IPS-NIHi7 (cell line): ENCODE measurements at regions not wholly inside any gene's neighbourhood (a gene's known extent, or its start where the extent isn't known, plus 50 kb on each side); places are given as distances from the start of the nearest gene placed in this dataset.

Experiments
- DNase-seq: peaks from one replicate; pipeline ENCODE4 v3.0.0; 2012; ENCODE audit warnings: mixed read lengths; ENCODE audit errors: extremely low spot score

GRCh38 chr5:166493612-166494011, 1797.8 kb upstream of the WWC1 start:
- peak; percentile 13 for DNase-seq

GRCh38 chr5:166497496-166498104, 1793.8 kb upstream of the WWC1 start:
- no peak for DNase-seq

GRCh38 chr5:166499447-166500240, 1791.8 kb upstream of the WWC1 start:
- no peak for DNase-seq

- DNase-seq = no peak
These were observed 1787.9 kb upstream of the WWC1 start for GRCh38 chr5:166503506-166503905.

DNA sequence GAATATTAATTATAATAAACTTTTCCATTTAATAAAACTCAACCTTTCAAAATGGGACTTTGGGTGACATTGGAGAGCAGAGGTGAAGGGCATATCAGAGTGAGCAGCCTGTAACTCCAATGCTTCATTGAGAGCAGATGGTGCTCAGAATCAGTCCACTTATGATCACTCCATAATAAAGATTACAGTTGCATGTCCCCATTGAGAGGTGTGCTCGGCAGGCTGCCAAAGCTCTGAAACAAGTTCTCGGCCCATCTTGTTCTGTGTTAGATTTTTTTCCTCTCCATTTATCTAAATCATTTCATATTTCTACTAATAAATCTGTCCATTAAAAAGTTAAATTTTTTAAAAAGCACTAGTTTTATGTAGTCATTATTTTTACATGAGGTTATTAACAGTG, 1786.4 kb upstream of the WWC1 start:
- no peak for DNase-seq

DNA sequence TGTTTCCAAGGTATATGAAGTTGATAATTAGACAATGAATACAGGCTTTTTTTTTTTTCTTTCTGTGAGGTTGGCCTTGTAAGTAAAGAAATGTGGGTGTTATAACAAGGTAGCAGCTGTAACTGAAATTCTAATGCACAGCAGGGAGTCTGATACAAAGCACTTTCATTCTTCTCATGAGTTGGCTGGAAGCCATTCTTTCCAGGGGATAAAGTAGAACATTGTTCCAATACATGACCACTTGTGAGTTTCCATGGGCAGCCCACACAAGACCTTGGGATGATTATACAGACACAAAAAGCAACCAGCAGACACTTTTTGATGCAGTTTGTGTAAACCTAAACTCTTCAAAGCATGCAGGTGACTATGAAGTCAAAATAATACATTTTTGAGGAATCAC, 1785.9 kb upstream of the WWC1 start:
- DNase-seq = no peak

DNA sequence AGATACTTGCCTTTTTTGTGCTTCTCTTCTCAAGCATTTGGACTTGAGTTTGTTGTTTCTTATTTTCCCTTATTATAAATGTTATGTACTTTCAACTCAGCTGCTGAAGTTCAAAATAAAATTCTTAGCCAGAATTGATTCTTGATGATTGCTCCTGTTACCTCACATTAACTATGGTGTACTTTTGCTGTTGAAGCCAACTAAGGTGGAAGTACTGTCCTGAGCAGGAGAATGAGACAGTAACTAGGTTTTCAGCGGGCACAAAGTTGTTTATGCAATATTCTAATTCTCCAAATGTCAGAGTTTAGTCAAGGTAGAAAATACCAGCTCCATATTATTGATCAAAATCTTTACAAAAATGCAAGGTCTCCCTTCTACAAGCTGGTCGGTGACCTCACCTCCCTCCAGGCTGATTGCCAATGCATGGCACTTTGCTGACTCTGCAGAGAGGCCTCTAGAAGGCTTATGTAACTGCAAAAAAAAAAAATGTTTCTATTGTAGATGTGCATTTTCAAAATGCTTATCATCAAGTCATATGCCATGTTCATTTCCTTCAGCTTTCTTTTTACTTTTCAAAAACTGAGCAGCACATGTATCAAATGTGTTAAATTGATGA, 1783.5 kb upstream of the WWC1 start:
- DNase-seq = no peak

GRCh38 chr5:166509085-166509484, 1782.4 kb upstream of the WWC1 start:
- DNase-seq = peak; percentile 62

DNA sequence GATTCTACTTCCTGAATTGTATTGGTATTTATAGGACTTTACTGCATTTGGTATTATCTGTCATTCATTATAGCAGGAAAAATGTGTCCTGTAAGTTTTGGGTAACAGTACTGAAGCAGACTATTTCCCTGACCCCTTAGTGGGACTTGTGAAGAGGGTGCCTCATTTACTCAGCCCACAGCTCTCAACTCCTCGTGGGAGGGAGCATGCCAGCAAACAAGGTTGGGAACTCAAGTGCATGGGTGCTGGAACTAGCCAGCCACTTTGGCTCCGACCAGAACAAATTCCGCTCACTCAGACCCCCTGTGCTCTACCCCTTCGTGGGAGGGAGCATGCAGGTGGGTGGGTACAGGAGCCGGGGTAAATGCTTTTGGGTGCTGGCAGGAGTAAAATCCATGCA, 1773.5 kb upstream of the WWC1 start:
- DNase-seq = no peak

DNA sequence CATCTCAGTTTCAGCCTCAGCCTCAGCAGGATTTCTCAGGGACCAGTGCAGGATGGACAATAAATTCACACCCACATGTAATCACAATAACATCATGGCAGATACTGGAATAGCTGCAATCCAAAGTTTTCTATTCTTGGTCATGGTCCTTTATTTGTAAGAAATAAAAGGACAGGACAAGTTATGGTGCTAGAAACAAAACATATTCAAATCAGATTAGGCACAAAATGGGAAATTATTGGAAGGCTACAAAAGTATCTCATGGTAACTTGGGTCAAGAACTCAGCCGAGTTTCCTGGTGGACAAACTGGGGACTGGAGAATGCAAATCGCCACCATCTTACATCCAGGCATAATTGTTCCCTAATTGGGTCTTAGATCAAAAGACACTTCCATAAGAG, 1768.2 kb upstream of the WWC1 start:
- no peak for DNase-seq

DNA sequence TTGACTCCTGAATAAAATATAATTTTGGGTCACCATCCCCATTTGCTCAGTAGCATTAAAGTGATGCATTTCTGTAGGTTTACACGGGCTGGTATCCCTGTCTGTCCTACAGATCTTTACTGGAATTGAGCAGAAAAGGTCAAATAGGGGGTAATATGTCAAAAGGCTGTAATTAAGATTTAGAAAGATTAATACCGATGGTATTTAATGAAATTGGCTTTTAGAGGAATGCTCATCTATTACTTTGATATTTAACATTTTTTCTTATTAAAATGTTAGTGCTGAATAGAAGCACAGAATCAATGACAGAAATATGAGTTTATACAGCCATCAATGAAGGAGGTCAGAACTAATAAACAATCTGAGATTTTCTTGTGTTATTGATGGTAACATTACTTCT, 1762.2 kb upstream of the WWC1 start:
- DNase-seq = no peak

DNA sequence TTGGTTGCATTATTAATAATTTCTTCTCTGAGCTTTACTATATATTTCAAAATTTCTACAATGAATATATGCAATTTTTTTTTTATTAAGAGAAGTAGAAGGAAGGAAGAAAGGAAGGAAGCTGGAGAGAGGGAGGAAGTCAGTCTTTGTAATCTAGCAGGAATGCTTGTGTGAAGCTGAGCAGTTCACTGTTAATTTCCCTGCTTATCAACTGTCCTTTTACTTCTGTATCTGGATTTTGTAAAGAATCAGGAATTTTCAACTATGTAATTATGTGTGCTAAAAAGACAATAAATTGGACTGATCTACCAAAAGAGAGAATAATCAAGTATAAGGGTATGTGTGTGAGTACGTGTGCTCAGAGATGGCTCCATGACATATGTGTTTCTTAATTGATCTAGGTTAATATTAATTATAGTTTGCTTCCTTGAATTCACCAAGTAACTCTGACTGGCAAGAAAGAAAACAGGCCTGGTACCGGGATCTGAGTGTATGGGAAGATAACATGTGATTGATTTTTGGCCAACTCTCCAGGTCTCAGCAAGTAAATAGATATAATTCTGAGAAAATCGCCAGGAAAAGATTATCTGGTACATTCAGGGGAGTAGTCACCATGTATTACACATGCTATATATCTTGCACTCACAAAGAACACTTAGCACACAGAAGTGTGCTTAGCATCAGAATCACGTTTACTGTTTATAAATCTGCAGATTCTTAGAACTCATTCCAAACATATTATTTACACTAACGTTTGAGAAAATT, 1758.8 kb upstream of the WWC1 start:
- DNase-seq = no peak

- no peak for DNase-seq
These were observed 1755.8 kb upstream of the WWC1 start for GRCh38 chr5:166535641-166536040.

DNA sequence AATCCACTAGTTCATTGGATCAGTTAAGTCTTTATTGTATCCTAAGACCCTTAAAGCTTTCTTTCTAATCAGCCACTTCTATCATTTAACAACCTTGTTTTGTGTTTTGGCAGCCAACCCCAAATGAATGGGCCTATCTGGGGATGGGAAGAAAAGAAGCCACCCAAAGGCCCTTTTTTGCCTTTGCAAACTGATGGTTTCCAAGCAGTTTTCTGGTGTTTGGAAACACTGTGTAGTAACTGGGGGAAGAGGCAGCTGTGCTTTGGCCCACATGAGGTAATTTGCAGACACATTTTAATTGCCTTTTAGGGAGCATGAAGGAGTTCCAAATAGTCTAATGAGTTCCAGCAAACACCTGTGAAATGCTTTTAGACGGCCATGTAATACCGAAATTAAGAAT, 1751.3 kb upstream of the WWC1 start:
- no peak for DNase-seq

DNA sequence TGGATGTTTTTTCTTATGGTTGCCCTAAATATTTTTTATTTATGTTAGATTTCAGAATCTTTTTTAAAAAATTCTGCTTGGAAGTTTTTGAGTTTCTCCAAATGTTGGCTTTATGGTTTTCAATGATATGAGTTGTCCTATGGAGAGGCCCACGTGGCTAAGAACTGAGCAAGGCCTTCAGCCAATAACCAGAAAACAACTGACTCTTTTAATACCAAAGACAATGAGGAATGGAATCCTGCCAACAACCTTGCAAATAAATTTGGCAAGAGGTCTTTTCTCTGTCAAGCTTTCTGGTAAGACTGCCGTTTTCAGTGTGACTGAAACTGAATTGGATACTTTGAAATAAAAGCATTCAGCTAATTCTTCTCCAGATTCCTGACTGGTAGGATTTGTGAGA, 1740.1 kb upstream of the WWC1 start:
- DNase-seq = no peak

DNA sequence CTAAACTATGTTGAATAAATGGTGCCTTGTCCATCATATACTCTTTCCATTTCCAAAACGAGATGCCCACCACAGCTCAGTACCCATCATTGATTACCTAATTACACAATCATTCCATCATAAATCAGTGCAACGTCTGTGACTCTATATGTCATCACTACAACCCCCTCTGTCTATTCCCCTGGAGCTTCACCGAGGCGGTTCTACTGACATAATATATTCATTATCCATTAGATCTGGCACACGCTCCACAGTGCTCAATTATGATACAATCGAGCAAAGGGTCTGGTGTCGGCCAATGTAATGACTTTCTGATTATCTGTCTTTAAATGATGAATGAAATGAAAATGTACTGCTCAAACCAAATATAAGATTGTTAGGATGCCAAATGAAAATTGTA, 1737.7 kb upstream of the WWC1 start:
- DNase-seq = no peak

GRCh38 chr5:166561759-166562158, 1729.7 kb upstream of the WWC1 start:
- DNase-seq = no peak

DNA sequence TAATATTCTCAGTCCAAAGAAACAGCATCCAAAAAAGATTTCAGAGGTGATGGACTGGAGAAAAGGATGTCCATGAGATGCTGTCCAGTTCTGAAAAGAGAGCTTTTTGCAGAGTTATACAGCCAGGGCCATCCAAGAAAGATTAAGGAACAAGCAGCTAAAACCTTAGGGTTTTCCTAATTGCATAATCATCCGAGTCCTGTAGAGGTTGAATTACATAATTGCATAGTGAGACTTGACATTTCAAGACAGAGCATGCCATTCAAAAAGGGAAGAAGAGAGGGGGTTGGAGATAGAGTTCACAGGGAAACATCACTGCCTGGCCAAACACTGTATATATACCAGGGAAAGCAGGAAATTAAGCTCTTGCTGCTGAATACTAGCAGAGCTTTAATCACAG, 1729.2 kb upstream of the WWC1 start:
- no peak for DNase-seq

DNA sequence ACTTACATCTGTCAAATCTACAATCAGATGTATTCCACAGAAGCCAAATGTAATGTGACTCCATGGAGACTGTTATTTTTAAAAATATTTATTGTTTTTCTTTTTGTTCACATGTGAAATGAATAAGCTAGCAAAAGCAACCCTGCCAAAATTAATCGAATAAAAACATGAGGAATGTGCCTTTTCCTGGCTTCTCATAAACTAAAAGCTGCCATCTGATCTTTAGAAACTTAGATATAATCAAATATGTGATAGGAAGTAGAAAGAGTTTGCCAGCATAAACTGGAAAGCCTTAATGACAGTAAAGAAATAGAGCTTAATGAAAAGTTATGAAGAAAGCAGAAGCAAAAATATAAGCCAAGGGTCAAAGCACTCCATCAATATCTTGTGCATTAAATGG, 1724.7 kb upstream of the WWC1 start:
- DNase-seq = no peak

GRCh38 chr5:166570865-166571264, 1720.6 kb upstream of the WWC1 start:
- no peak for DNase-seq

- no peak for DNase-seq
These were observed 1719.8 kb upstream of the WWC1 start for GRCh38 chr5:166571668-166572067.

DNA sequence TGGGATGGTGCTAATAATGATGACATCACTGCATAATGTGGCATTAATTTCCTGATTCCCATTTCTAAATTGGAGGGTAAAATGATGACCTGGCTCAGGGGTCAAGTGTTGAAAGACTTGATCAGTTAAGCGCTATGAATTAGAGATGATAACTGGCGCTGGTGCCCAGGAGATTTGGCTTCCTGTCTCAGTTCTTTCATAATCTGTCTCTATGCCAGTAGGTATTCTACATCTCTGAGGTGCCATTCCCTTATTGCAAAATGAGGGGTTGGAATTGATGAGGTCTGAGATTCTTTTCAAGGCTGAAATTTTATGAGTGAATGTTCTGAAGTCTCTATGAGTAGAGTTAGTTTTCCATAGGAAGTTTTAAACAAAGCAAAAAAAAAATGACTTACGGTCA, 1715.1 kb upstream of the WWC1 start:
- no peak for DNase-seq

DNA sequence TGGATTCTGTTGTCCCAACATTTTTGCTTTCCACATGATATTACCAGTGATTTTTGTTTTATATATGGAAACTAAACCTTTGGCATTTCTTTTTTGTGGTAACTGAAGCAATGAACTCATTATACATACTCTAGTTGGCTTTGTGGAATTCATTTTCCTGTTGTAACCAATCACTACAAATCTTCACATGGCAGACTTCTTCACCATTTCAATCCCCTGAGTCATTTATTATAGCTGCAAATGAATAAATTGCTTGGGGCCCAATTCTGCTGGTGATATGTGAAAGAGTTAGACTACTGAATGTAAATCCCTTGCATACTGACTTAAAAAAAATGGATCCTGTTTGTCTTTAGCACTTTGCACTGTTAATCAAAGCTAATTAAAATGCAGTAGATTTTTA, 1709.6 kb upstream of the WWC1 start:
- DNase-seq = no peak
